OCI-LY3 (cell line): ENCODE measurements at regions not wholly inside any gene's neighbourhood (a gene's known extent, or its start where the extent isn't known, plus 50 kb on each side); places are given as distances from the start of the nearest gene placed in this dataset.

Source experiments
- H2AFZ ChIP-seq: fragments of 200-600, 300-600 bp; shearing (Covaris generic); 2 replicates; pipeline ENCODE4 v1.6.0; 2014; ENCODE audit warnings: antibody characterized with exemption, low read depth, low read length
- H3K27ac ChIP-seq: fragments of 200-600, 300-600 bp; sonication (generic); 2 replicates; pipeline ENCODE4 v1.5.1; 2014; ENCODE audit warnings: mild to moderate bottlenecking, low read length, moderate library complexity, mixed read lengths
- H3K27me3 ChIP-seq: fragments of 200-600, 300-600 bp; sonication (generic); 2 replicates; pipeline ENCODE4 v1.6.1; 2014; ENCODE audit warnings: low read depth, low read length, mixed read lengths
- H3K36me3 ChIP-seq: fragments of 200-600, 300-600 bp; sonication (generic); replicated peaks from 2 replicates; pipeline ENCODE3; 2014; ENCODE audit warnings: low read depth, low read length, mixed read lengths
- H3K4me1 ChIP-seq: fragments of 300-600, 200-600 bp; sonication (generic); 2 replicates; pipeline ENCODE4 v1.6.1; 2014; ENCODE audit warnings: low read length, mixed read lengths
- H3K4me2 ChIP-seq: fragments of 200-600, 300-600 bp; sonication (generic); 2 replicates; pipeline ENCODE4 v1.6.1; 2014; ENCODE audit warnings: low read length, mixed read lengths
- H3K4me3 ChIP-seq: fragments of 300-600, 200-600 bp; sonication (generic); 2 replicates; pipeline ENCODE4 v1.5.1; 2014; ENCODE audit warnings: antibody characterized with exemption, mild to moderate bottlenecking, low read length, moderate library complexity
- H3K79me2 ChIP-seq: fragments of 300-600, 200-600 bp; shearing (Covaris generic); 2 replicates; pipeline ENCODE4 v1.6.1; 2014; ENCODE audit warnings: mild to moderate bottlenecking, low read length, mixed read lengths
- H3K9ac ChIP-seq: fragments of 300-600, 200-600 bp; shearing (Covaris generic); 2 replicates; pipeline ENCODE4 v1.6.0; 2014; ENCODE audit warnings: mild to moderate bottlenecking, low read length, moderate library complexity
- H3K9me3 ChIP-seq: fragments of 200-600, 300-600 bp; shearing (Covaris generic); 2 replicates; pipeline ENCODE4 v1.6.1; 2014; ENCODE audit warnings: low read length, mixed read lengths; ENCODE audit not compliant: insufficient read depth
- H4K20me1 ChIP-seq: fragments of 200-600, 300-600 bp; sonication (generic); 2 replicates; pipeline ENCODE4 v1.6.1; 2016; ENCODE audit warnings: low read length, mixed read lengths; ENCODE audit not compliant: insufficient read depth
- CTCF ChIP-seq: fragments of 200-600, 300-600 bp; sonication (generic); IDR thresholded peaks from 2 replicates; pipeline ENCODE4 v1.5.1; 2014; ENCODE audit warnings: antibody characterized with exemption, low read length, low read depth
- EZH2phosphoT487 ChIP-seq: fragments of 200-600 bp; shearing (Covaris generic); IDR thresholded peaks from 2 replicates; pipeline ENCODE4 v1.6.1; 2018; ENCODE audit warnings: antibody characterized with exemption, mixed run types, low read depth

- no peaks in the 10 kb centered on the region for H3K27me3 ChIP-seq
- H3K9ac ChIP-seq = no peak overlapping the region
- no peaks in the 10 kb centered on the region for H4K20me1 ChIP-seq
- no peaks in the 10 kb centered on the region for H3K4me1 ChIP-seq
- no peak for TF ChIP-seq EZH2phosphoT487
- H3K79me2 ChIP-seq = no peaks in the 10 kb centered on the region
- no peak overlapping the region for H3K27ac ChIP-seq
- H3K9me3 ChIP-seq = no peaks in the 10 kb centered on the region
- H3K36me3 ChIP-seq = no peaks in the 10 kb centered on the region
- H2AFZ ChIP-seq = no peak overlapping the region
- no peak overlapping the region for H3K4me3 ChIP-seq
- no peak overlapping the region for H3K4me2 ChIP-seq
These were observed 85.0 kb upstream of the PDZRN3 start for GRCh38 chr3:73709712-73710111.

GRCh38 chr3:73708956-73709355 lies 84.2 kb upstream of the PDZRN3 start:
- Histone ChIP-seq H3K79me2 (no peaks in the 10 kb centered on the region), H3K4me2 (no peak overlapping the region)

GRCh38 chr3:73707772-73708171 lies 83.0 kb upstream of the PDZRN3 start:
- no peaks in the 10 kb centered on the region for H3K79me2 ChIP-seq
- no peak overlapping the region for H3K4me2 ChIP-seq
- H3K9me3 ChIP-seq = no peaks in the 10 kb centered on the region
- H4K20me1 ChIP-seq = no peaks in the 10 kb centered on the region
- no peaks in the 10 kb centered on the region for H3K36me3 ChIP-seq
- no peak overlapping the region for H2AFZ ChIP-seq
- H3K4me1 ChIP-seq = no peaks in the 10 kb centered on the region
- no peaks in the 10 kb centered on the region for H3K27me3 ChIP-seq
- no peak overlapping the region for H3K9ac ChIP-seq
- no peak overlapping the region for H3K4me3 ChIP-seq
- TF ChIP-seq CTCF (no peak), EZH2phosphoT487 (no peak)
- H3K27ac ChIP-seq = no peak overlapping the region

More at GRCh38 chr3:73708956-73709355, 84.2 kb upstream of the PDZRN3 start:
- Histone ChIP-seq H3K9me3 (no peaks in the 10 kb centered on the region), H3K36me3 (no peaks in the 10 kb centered on the region), H2AFZ (no peak overlapping the region), H3K9ac (no peak overlapping the region), H3K27me3 (no peaks in the 10 kb centered on the region), H3K4me3 (no peak overlapping the region), H3K4me1 (no peaks in the 10 kb centered on the region), H4K20me1 (no peaks in the 10 kb centered on the region), H3K27ac (no peak overlapping the region)
- TF ChIP-seq CTCF (no peak), EZH2phosphoT487 (no peak)

- Histone ChIP-seq H3K79me2 (no peaks in the 10 kb centered on the region), H3K27me3 (no peaks in the 10 kb centered on the region), H3K36me3 (no peaks in the 10 kb centered on the region), H3K9me3 (no peaks in the 10 kb centered on the region), H3K27ac (no peak overlapping the region), H3K4me1 (no peaks in the 10 kb centered on the region), H3K9ac (no peak overlapping the region), H3K4me3 (no peak overlapping the region), H3K4me2 (no peak overlapping the region), H4K20me1 (no peaks in the 10 kb centered on the region), H2AFZ (no peak overlapping the region)
- TF ChIP-seq EZH2phosphoT487 (no peak), CTCF (no peak)
These were observed 82.0 kb upstream of the PDZRN3 start for GRCh38 chr3:73706771-73707170.

- H3K27ac ChIP-seq = no peak overlapping the region
- no peaks in the 10 kb centered on the region for H3K36me3 ChIP-seq
- H3K4me1 ChIP-seq = no peaks in the 10 kb centered on the region
- H3K27me3 ChIP-seq = no peaks in the 10 kb centered on the region
- H3K4me3 ChIP-seq = no peak overlapping the region
- TF ChIP-seq EZH2phosphoT487 (no peak), CTCF (no peak)
- H3K9me3 ChIP-seq = no peaks in the 10 kb centered on the region
- no peaks in the 10 kb centered on the region for H3K79me2 ChIP-seq
- no peak overlapping the region for H3K4me2 ChIP-seq
- H3K9ac ChIP-seq = no peak overlapping the region
- no peaks in the 10 kb centered on the region for H4K20me1 ChIP-seq
- no peak overlapping the region for H2AFZ ChIP-seq
These were observed 81.1 kb upstream of the PDZRN3 start for GRCh38 chr3:73705792-73706191.
